Left lung (tissue), 4 donors: ENCODE measurements at regions not wholly inside any gene's neighbourhood (a gene's known extent, or its start where the extent isn't known, plus 50 kb on each side); places are given as distances from the start of the nearest gene placed in this dataset.
"Not testable (repeated sequence)": the region's sequence is repeated elsewhere in the genome, so short reads cannot be mapped to it uniquely, and the experiment has no call there.

Experiments used
- ATAC-seq: fragments of 200-7000 bp; cut with Tn5 transposase; one replicate; pipeline ENCODE4 v1.9.1; 2020; ENCODE audit warnings: moderate library complexity
- DNase-seq, 4 donors: peaks; one replicate each; pipeline ENCODE4 v3.0.0-alpha.2; 2013 to 2020
- H3K27ac ChIP-seq, 2 donors: fragments of 200-600 bp; sonication (generic) in 1 of 2; one replicate each; pipeline versions ENCODE4 v1.5.0 to v1.8.0; 2020 to 2021
- H3K27me3 ChIP-seq, 2 donors: fragments of 200-600 bp; sonication (generic) in 1 of 2; one replicate each; pipeline versions ENCODE4 v1.5.0 to v1.8.0; 2020 to 2021
- H3K36me3 ChIP-seq, 2 donors: fragments of 200-600 bp; sonication (generic) in 1 of 2; one replicate each; pipeline versions ENCODE4 v1.5.0 to v1.8.0; 2020 to 2021
- H3K4me1 ChIP-seq, 2 donors: fragments of 200-600 bp; one replicate each; pipeline ENCODE4 v1.8.0; 2021
- H3K4me3 ChIP-seq, 2 donors: fragments of 200-600 bp; sonication (generic) in 1 of 2; one replicate each; pipeline versions ENCODE4 v1.5.0 to v1.8.0; 2020 to 2021; ENCODE audit warnings: mild to moderate bottlenecking in 1 of 2
- H3K9me3 ChIP-seq, 2 donors: fragments of 200-600 bp; sonication (generic) in 1 of 2; one replicate each; pipeline versions ENCODE4 v1.5.0 to v1.8.0; 2020 to 2021
- CTCF ChIP-seq, 2 donors: fragments of 200-600 bp; sonication (generic) in 1 of 2; IDR thresholded peaks; one replicate each; pipeline versions ENCODE4 v1.5.0 to v1.8.0; 2021; ENCODE audit warnings: antibody characterized with exemption in 2 of 2
- intact Hi-C, 2 donors: fragments of 100-400 bp; cut with DNase I; formaldehyde crosslinking; loops; one replicate each; pipeline versions ENCODE4 v1.11.2 to v1.14.2; 2022
- donor health status: DM: no; HTN: yes; CAD: no.
- donor health status: DM: no; HTN: no; CAD: no.

- intact Hi-C loops, result no loop called here
- DNase-seq (peak in 1 of 4 donors; percentile 39), ATAC-seq (peak; percentile 59)
- Histone ChIP-seq H3K27ac (no peak overlapping the region), H3K27me3 (no peaks in the 10 kb centered on the region), H3K4me1 (no peaks in the 10 kb centered on the region), H3K36me3 (no peaks in the 10 kb centered on the region), H3K9me3 (peaks cover 0 to 5% of the 10 kb centered on the region in 2 donors), H3K4me3 (no peak overlapping the region)
- no peak for TF ChIP-seq CTCF (IDR thresholded peaks at IDR 0.05)
Measured at GRCh38 chr3:89533275-89533674, 425.9 kb downstream of the EPHA3 start.

- H3K27ac ChIP-seq, intact Hi-C loops, H3K36me3 ChIP-seq, H3K4me3 ChIP-seq, H3K4me1 ChIP-seq, H3K27me3 ChIP-seq, DNase-seq, ATAC-seq: not testable (repeated sequence)
- peaks cover 0 to 15% of the 10 kb centered on the region in 2 donors for H3K9me3 ChIP-seq
Measured at GRCh38 chr3:89554587-89554986, 447.2 kb downstream of the EPHA3 start.

GRCh38 chr3:89558711-89559110, 451.3 kb downstream of the EPHA3 start:
- Histone ChIP-seq H3K27me3 (no peaks in the 10 kb centered on the region), H3K36me3 (no peaks in the 10 kb centered on the region), H3K9me3 (peaks cover 0 to 18% of the 10 kb centered on the region in 2 donors), H3K27ac (no peak overlapping the region), H3K4me1 (no peaks in the 10 kb centered on the region), H3K4me3 (no peak overlapping the region)
- DNase-seq (no peak), ATAC-seq (no peak)
- intact Hi-C loops, result no loop called here
- TF ChIP-seq CTCF (IDR thresholded peaks at IDR 0.05), result no peak

- no peak for DNase-seq
- no peak for TF ChIP-seq CTCF (IDR thresholded peaks at IDR 0.05)
- Histone ChIP-seq H3K9me3 (peaks cover 0 to 28% of the 10 kb centered on the region in 2 donors), H3K36me3 (no peaks in the 10 kb centered on the region), H3K4me3 (no peak overlapping the region), H3K27me3 (no peaks in the 10 kb centered on the region), H3K27ac (no peak overlapping the region), H3K4me1 (no peaks in the 10 kb centered on the region)
- intact Hi-C loops, result no loop called here
- ATAC-seq, result no peak
Measured at GRCh38 chr3:89560568-89560967, 453.1 kb downstream of the EPHA3 start.

GRCh38 chr3:89562373-89562772, 455.0 kb downstream of the EPHA3 start:
- ATAC-seq, result no peak
- DNase-seq, result no peak
- intact Hi-C loops, result no loop called here
- H3K27ac ChIP-seq, result no peak overlapping the region
- no peaks in the 10 kb centered on the region for H3K4me1 ChIP-seq
- H3K36me3 ChIP-seq, result no peaks in the 10 kb centered on the region
- no peaks in the 10 kb centered on the region for H3K27me3 ChIP-seq
- peaks cover 0 to 40% of the 10 kb centered on the region in 2 donors for H3K9me3 ChIP-seq
- no peak for TF ChIP-seq CTCF (IDR thresholded peaks at IDR 0.05)
- H3K4me3 ChIP-seq, result no peak overlapping the region

GRCh38 chr3:89565098-89565497, 457.7 kb downstream of the EPHA3 start:
- peaks cover 0 to 40% of the 10 kb centered on the region in 2 donors for H3K9me3 ChIP-seq
- ATAC-seq (no peak), DNase-seq (no peak)
- H3K36me3 ChIP-seq, result no peaks in the 10 kb centered on the region
- no peaks in the 10 kb centered on the region for H3K27me3 ChIP-seq
- H3K4me3 ChIP-seq, result no peak overlapping the region
- no peaks in the 10 kb centered on the region for H3K4me1 ChIP-seq
- no peak for TF ChIP-seq CTCF (IDR thresholded peaks at IDR 0.05)
- H3K27ac ChIP-seq, result no peak overlapping the region
- intact Hi-C loops, result no loop called here
